ENCODE measurements at regions not wholly inside any gene's neighbourhood (a gene's known extent, or its start where the extent isn't known, plus 50 kb on each side); places are given as distances from the start of the nearest gene placed in this dataset.
A peak's percentile ranks its signal among the peaks of the same experiment; 100 is the strongest.
"Not testable (repeated sequence)": the region's sequence is repeated elsewhere in the genome, so short reads cannot be mapped to it uniquely, and the experiment has no call there.

DNA sequence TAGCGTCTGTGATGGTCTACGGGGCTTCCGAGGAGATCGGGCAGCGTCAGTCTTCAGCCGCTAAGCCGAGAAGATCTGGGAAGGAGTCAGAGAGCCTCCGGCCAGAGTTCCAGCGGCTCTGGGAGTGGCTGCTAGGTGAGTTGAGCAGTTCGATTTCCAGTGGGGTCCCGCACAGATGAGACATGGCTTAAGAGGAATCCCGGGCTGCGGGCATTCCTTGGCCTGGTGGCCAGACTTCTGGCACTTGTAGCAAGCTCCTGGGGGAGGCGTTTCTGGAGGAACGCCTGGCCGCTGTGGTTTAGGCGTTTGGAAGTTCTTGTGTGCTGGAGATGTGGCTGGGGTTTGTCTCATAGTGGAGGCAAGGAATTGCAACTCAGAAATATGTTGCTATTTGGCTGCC is 915.3 kb upstream of the CRIM1 start:
- DNase-seq (ENCODE audit: low spot score), result not testable (repeated sequence)

DNA sequence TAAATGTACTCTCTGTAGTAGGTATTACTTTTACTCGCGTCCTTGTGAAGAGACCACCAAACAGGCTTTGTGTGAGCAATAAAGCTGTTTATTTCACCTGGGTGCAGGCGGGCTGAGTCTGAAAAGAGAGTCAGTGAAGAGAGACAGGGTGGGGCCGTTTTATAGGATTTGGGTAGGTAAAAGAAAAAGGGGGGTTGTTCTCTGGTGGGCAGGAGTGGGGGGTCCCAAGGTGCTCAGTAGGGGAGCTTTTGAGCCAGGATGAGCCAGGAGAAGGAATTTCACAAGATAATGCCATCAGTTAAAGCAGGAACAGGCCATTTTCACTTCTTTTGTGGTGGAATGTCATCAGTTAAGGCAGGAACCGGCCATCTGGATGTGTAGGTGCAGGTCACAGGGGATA is 918.7 kb upstream of the CRIM1 start:
- DNase-seq (ENCODE audit: low spot score), result not testable (repeated sequence)

DNA sequence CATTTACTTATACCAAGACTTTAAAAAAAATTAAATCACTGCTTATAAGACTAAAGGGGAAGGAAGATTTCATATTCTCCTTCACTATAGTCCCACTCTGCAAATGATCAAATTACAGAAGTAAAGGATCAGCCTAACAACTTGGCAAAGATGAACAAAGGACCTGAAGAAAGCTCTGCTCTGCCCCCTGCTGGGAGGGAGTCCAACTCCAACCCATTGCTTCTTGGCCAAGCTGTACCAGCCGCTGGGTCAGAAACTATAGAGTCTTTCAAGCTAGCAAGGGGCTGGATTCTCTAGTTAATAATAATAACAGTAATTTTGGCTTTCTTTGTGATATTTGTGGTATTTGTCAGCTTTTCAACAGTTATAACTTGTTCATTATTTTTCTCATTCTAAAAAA is 927.0 kb upstream of the CRIM1 start:
- peak; percentile 59 for DNase-seq (ENCODE audit: low spot score)

DNA sequence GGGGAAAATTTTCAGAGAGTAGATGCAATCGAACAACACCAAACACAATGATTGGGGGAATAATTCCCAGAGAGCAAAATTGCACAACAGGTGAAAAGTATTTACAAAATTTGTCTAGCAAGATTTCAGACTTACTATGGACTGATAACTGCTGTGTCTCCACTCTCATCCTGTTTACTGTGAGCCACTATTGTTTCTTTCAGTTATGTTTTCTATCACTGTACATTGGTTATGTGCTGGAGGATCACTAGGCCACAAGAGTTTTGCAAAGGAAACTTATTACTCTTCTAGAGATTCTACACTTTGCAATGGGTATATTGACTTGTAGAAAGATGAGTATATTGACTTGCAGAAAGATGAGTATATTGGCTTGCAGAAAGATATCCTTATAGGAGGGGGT is 934.1 kb upstream of the CRIM1 start:
- no peak for DNase-seq (ENCODE audit: low spot score)

DNA sequence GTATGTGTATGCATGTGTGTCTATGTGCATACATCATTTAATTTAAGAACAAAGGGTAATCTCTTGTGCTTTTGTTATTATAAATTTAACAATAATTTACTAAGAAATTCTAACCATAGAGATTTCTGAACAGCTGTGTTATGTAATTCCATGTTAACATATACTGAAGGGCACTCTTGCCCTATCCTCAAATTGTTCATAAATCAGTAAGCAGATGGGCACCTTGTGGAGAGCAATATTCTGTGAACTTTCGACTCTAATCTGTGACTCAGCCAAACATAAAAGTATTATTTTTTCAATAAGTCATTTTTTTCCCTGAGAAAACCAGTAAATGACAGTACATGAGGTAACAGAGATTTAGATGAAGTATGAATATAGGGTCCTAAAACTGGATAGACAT is 938.3 kb upstream of the CRIM1 start:
- DNase-seq (ENCODE audit: low spot score), result no peak

DNA sequence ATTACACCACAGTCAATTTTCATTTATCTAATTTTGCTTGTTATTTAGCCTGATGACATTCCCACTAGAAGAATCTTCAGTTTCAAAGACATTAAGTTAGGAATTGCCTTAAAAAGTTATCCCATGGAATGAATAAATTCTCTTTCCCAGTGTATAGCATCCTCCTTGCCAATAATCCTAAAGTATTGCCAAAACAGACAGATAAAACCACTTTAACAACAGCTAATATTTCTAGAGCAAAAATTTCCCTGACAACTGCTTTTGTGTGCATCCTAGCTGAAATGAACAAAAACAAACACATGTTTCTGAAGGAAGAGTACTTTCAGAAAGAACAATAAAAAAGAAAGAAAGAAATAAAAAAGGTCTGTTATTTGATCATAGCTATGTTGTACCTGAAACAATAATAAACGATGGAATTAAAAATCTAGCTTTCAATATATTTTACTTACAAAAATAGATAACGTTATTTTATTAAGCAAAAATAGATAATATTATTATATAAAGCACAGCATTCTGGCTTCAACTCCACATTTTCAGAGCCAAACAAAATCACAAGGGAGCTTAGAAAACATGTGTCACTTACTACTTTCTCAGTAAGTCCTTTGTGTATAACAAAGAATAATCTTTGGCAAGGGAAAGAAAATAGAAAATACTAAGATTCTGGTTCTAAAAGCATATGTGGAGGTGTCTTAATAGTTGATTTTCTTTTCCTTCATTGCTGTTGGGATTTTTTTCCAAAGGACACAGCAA is 939.0 kb upstream of the CRIM1 start:
- no peak for DNase-seq (ENCODE audit: low spot score)

DNA sequence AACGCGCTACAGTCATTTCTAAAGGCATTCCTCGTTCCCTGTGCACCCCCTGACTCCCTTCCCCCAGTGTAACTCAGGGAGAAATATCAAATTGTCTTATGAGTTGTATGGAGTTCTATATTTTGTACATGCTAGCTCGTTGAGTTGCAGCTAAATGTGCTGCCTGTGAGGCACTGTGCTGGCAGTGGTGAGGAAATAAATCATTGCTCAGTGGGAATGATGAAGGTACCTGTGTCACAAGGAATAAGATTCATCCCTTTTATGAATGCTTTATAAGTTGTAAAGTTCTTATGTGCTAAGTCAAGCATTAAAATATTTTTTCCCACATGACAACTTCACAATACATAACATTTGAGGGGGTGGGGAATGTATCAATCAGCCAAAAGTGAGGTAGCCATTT is 939.6 kb upstream of the CRIM1 start:
- no peak for DNase-seq (ENCODE audit: low spot score)

DNA sequence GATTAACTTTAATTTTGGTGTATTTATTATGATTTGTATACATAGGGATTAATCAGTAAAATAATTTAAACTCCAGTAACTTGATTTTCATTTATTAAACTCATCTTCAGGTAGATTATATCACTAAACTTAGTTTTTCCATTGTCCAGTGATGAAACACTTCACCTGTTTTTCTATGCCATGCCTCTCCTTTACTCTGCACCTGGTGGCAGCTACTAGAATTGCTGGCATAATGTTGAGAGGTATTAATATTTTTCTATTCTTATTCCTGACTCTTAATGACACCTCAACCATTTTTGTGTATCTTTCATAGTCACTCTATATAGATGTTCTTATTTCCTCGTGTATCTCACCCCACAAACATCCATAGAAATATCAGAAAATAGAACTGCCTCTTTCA is 940.3 kb upstream of the CRIM1 start:
- peak; percentile 14 for DNase-seq (ENCODE audit: low spot score)

DNA sequence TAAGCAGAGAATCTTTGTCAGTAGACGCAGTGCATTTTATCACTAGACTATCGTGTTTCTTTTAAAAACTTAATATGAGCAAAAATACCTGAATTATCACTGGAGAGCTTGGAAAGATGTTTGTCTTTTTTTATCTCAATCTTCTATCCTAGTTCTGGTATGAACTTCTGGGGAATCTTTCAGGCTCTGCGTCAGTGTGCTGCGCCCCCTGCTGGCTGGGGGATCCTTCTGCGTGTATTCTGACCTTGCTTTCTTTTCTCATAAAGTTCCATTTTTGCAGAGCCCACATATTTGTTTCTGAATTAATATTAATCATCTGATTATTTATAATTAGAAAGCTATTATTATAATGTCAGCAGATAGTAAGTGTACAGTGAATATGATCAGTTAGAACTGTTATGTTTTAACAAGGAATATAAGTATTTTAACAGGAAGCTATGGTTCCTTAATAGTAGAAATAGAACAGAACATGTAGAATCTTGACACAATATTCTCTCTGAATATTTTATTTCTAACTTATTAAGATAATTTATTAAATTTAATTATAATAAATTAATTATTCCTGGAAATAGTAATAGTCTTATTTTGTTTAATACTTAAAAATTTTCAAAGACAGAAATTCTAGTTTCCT is 945.0 kb upstream of the CRIM1 start:
- peak; percentile 59 for DNase-seq (ENCODE audit: low spot score)

DNA sequence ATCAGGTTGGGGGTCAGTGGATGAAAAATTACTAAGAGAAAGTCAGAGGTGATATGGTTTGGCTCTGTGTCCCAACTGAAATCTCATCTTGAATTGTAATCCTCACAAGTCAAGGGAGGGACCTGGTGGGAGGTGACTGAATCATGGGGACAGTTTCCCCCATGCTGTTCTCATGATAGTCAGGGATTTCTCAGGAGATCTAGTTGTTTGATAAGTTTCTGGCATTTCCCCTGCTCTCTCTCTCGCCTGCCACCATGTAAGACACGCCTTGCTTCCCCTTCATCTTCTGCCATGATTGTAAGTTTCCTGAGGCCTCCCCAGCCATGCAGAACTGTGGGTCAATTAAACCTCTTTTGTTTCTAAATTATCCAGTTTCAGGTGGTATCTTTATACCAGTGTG is 945.8 kb upstream of the CRIM1 start:
- DNase-seq (ENCODE audit: low spot score), result no peak

DNA sequence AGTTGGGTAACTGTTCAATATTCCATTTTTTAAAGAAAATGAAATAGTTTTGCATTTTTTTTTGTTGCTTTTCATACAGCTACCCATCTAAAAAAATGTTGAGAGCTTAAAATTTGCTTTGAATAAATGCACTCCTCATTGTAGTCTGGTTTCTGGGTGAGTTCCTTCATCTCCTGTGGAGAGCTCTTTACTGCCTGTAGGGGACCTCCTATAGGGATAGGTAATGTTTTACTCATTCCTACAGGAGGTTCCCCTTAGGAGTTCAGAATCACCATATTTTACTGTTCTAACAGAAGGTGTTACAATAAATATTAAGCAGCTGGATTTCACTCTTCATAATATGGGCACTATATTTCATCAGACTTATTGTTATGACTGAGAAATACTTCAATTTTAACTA is 947.3 kb upstream of the CRIM1 start:
- no peak for DNase-seq (ENCODE audit: low spot score)

DNA sequence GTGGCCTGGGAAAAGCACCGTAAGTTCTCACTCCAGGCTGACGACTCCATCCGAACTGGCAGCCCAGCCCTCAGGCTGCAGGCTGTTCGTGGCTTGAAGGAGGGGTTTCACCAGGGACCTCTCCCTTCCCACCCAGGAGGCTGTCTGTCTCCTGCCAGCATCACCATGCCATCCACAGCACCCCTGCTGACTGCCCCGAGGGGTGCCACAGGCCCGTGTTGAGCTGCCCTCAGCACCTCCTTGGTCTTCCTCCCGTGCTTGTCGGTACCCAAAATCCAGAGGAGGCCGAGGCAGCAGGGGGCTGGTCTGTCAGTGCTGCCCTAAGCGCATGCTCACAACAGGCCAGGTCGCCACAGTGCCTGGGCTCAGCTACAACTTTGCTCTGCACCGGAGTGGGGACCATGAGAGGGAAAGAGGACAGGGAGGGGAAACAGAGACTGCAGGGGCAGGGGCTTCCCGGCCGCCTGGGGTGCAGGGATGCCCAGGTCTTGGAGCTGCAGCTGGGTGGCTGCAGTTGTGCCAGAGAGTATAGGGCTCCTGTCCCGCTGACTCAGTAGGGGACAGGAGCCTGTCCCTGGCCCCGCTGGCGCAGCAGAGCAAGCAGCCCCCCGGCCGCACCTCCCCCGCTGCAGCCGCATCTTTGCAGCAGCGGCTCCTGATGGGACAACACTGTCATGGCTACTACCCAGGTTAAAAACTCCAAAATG is 963.7 kb upstream of the CRIM1 start:
- DNase-seq (ENCODE audit: low spot score), result no peak

DNA sequence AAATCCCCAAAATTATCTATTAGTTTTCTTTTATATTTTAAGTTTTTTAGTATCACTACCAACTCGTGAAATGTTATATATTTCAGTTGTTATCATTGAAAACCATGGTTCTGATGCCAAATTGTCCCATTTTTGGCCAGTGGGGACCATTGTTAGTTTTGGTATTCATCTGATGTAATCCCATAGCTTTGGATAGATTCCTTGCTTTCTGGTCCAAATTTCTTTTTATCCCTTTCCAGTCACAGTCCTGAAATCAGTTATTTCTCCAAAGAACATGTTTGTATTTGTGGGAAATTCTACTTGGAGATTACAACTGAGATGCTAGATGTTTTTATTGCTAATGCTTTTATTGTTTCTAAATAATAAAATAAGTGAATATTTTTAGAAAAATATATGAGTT is 976.8 kb upstream of the CRIM1 start:
- DNase-seq (ENCODE audit: low spot score), result no peak

DNA sequence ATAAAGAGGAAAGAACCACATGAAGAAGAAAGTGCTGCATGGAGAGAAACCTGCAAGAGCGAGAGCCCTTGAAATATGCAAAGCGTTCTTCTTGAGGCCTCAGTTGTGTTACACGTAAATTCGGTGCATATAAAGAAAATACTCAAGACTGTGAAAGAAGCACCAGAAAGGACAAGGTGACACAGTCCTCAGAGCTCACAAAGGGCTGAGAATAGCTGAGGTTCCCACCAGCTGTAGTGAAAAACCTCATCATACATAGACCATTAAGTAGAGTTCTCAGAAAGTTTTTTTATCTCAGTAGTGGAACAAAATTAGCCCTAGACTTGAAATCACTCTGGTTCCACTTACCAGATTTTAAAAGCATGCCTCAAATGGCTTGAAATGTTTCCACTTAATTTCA is 980.7 kb upstream of the CRIM1 start:
- DNase-seq (ENCODE audit: low spot score), result no peak

DNA sequence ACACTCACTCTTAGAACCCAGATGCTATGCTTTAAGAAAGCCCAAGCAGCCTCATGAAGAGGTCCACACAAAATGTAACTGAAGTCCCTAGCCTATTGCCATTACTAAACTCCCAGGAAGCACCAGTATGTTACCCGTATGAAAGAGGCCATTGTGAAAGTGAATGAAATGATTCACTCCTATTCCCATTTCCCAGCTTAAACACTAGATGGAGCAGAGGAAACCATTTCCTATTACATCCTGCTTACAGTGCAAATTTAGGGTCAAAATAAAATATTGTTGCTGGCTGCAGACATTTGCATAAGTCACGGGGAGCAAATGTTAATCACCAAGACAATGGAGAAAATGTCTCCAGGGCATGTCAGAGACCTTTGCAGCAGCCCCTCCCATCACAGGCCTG is 989.7 kb upstream of the CRIM1 start:
- DNase-seq (ENCODE audit: low spot score), result no peak

DNA sequence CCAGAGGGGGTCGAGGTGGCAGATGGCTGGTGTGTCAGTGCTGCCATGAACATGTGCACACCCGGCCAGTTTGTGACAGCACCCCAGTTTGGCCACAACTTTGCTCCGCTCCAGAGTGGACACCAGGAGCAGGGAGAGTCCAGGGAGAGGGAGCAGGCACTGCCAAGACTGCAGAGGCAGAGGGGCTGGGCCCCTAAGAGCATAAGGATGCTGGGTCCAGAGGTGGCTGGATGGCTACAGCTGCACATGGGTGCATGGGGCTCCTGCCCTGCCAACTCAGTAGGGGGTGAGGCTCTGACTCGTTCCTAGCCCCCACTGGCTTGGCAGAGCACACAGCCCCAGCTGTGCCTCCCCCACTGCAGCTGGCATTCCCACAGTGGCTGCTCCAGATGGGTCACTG is 999.2 kb upstream of the CRIM1 start:
- no peak for DNase-seq (ENCODE audit: low spot score)

DNA sequence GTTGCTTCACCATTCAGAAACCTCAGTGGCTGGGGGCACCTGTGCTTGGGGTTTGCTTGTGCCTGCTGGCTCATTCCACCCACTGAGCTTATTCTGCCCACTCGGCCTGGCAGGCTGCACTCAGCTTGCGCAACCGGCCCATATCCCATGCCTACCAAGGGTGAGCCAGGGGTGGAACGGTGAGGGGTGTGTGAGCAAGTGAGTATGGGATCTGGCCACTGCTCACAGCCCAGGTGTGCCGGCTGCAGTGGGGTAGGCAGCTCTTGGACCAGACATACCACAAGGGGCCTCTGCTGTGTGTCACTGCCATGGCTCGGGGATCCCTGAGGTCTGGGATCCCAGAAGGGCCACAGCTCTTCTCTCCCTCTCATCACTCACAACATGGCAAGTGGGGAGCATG is 1000.5 kb upstream of the CRIM1 start:
- DNase-seq (ENCODE audit: low spot score), result no peak

DNA sequence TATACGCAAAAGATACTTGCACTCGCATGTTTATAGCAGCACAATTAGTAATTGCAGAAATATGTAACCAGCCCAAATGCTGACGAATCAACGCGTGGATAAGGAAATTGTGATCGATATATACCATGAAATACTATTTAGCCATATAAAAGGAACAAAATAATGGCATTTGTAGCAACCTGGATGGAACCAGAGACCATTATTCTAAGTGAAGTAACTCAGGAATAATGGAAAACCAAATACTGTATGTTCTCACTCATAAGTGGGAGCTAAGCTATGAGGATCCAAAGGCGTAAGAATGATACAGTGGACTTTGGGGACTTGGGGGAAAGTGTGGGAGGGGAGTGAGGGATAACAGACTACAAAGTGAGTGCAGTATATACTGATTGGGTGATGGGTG is 1008.0 kb upstream of the CRIM1 start:
- DNase-seq (ENCODE audit: low spot score), result no peak

DNA sequence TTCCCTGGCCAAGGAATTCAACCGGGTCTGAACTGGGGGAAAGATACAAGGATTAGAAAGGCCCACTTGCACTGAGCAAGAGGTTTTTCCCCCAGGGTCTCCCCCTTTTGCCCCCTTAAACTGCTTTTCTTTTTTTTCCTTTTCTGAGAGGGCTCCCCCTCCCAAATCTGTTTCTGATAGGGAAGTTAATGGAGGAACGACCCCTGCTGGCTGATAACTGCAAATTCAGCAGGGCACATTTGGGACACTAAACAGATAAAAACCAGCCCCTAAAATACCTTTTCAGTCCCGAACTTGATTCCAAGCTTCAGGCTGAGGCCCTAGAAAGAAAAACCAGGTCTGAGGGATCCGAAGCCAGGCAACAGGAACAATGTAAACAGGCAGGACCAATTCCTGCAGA is 1012.4 kb upstream of the CRIM1 start:
- peak; percentile 21 for DNase-seq (ENCODE audit: low spot score)

DNA sequence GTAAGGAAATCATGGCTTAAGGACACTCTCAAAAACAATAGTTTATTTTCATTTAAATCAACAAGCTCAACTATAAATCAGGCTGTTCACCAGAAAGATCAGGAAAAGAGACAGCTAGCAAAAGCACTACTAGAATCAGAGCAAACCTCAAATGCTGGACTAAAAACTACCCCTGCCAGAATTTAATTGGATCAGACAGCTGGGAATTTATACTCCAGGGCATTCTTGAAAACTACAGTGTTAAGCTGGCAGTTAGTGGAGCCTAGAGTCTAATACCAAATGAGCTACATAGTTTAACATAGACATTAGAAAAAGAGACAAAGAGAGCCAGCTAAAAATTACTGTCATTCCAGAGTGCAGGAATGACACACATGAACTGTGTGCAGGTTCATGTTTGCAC is 1016.4 kb upstream of the CRIM1 start:
- DNase-seq (ENCODE audit: low spot score), result no peak

DNA sequence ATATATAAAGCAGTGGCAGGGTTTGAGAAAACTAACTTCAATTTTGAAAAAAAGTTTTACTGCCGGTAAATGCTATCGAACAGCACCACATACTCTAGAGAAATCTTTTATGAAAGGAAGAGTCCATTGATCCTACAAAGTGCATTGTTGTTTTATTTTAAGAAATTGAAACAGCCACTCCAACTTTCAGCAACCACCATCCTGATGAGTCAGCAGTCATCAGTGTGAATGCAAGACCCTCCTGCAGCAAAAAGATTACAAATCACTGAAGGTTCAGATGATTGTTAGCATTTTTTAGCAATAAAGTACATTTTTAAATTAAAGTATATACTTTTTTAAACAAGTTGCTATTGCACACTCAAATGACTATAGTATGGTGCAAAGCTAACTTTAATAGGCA is 1017.7 kb upstream of the CRIM1 start:
- no peak for DNase-seq (ENCODE audit: low spot score)

DNA sequence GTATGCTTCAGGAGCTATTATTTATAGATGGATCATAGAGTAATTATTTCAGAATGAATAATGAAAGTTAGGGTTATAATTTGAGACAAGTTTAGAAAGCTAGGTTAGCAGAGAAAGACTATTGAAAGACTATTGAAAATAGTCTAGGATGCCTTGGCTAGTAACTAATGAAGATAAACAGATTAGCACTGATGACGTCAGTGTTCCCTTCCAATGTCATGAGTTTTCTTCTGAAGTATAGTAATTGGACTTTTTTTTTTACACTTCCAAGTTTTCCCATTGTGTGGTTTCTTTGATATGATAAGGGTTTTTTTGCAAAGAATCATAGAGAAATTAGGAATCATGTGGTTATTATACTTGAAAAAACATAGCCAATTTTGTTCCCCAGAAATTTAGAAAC is 1041.5 kb upstream of the CRIM1 start:
- DNase-seq (ENCODE audit: low spot score), result no peak

DNA sequence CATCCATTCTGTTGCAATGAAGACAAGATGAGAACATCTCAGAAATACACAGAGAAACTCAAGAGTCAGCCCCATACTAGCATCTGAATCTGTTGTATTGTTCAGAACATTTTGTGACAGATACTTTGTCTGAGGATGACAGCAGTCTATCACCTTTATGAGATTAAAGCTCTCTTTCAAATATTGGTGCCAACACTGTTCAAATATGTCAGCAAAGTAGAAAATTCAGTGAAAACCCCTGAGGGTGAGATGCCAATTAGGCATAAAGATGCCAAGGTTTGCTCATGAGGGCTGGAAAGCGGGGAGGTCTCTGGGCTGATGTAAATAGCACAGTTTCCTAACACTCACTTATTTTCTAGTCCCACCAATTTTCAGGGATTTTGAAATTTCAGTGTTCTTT is 1054.2 kb upstream of the CRIM1 start:
- no peak for DNase-seq (ENCODE audit: low spot score)

DNA sequence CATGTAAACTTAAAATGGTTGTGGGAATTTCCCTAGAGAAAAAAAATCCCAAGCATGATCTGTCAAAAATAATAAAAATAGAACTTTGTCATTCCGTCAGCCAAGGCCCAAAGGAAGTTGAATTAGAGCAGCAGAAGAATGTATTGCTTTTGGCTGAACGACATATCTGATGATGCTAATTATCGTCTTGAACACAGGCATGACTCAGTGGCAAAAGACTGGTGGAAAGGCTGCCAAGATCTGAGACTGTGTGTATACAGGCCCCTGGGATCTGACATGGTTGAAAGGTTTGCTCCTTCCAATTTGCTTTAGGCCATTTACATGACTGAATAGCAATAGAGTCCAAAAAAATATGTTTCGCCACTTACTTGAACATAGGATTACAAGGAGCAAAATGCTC is 1057.1 kb upstream of the CRIM1 start:
- no peak for DNase-seq (ENCODE audit: low spot score)
